ENCODE measurements at regions not wholly inside any gene's neighbourhood (a gene's known extent, or its start where the extent isn't known, plus 50 kb on each side); places are given as distances from the start of the nearest gene placed in this dataset.
"Not testable (repeated sequence)": the region's sequence is repeated elsewhere in the genome, so short reads cannot be mapped to it uniquely, and the experiment has no call there.

DNA sequence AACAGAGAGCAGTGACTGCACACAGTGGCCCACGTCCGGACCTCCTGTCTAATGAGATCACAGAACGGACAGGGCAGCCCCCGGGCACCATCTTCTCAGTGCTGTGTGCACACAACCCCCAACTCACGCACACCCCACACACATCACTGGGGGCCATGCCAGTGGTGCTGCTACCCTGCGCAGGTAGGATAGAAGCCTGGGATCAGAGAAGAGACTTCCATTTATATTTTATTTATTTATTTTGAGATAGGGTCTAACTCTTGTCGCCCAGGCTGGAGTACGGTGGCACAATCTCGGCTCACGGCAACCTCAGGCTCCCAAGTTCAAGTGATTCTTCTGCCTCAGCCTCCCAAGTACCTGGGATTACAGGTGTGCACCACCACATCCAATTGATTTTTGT, 71.5 kb upstream of the TNK2 start:
- TF ChIP-seq, protein P1, sequence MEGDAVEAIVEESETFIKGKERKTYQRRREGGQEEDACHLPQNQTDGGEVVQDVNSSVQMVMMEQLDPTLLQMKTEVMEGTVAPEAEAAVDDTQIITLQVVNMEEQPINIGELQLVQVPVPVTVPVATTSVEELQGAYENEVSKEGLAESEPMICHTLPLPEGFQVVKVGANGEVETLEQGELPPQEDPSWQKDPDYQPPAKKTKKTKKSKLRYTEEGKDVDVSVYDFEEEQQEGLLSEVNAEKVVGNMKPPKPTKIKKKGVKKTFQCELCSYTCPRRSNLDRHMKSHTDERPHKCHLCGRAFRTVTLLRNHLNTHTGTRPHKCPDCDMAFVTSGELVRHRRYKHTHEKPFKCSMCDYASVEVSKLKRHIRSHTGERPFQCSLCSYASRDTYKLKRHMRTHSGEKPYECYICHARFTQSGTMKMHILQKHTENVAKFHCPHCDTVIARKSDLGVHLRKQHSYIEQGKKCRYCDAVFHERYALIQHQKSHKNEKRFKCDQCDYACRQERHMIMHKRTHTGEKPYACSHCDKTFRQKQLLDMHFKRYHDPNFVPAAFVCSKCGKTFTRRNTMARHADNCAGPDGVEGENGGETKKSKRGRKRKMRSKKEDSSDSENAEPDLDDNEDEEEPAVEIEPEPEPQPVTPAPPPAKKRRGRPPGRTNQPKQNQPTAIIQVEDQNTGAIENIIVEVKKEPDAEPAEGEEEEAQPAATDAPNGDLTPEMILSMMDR (IDR thresholded peaks at IDR 0.05 in 2 of 3, conservative IDR thresholded peaks at IDR 0.05 in 1 of 3; ENCODE audit: borderline replicate concordance in 1 of 3, insufficient read depth in 1 of 3, low read depth in 2 of 3, low read length in 2 of 3): not testable (repeated sequence)
- TF ChIP-seq, protein P2, sequence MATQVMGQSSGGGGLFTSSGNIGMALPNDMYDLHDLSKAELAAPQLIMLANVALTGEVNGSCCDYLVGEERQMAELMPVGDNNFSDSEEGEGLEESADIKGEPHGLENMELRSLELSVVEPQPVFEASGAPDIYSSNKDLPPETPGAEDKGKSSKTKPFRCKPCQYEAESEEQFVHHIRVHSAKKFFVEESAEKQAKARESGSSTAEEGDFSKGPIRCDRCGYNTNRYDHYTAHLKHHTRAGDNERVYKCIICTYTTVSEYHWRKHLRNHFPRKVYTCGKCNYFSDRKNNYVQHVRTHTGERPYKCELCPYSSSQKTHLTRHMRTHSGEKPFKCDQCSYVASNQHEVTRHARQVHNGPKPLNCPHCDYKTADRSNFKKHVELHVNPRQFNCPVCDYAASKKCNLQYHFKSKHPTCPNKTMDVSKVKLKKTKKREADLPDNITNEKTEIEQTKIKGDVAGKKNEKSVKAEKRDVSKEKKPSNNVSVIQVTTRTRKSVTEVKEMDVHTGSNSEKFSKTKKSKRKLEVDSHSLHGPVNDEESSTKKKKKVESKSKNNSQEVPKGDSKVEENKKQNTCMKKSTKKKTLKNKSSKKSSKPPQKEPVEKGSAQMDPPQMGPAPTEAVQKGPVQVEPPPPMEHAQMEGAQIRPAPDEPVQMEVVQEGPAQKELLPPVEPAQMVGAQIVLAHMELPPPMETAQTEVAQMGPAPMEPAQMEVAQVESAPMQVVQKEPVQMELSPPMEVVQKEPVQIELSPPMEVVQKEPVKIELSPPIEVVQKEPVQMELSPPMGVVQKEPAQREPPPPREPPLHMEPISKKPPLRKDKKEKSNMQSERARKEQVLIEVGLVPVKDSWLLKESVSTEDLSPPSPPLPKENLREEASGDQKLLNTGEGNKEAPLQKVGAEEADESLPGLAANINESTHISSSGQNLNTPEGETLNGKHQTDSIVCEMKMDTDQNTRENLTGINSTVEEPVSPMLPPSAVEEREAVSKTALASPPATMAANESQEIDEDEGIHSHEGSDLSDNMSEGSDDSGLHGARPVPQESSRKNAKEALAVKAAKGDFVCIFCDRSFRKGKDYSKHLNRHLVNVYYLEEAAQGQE (IDR thresholded peaks at IDR 0.05; ENCODE audit: low read depth): not testable (repeated sequence)

Measured in HCT116 (cell line).